ENCODE measurements at regions not wholly inside any gene's neighbourhood (a gene's known extent, or its start where the extent isn't known, plus 50 kb on each side); places are given as distances from the start of the nearest gene placed in this dataset.

DNA sequence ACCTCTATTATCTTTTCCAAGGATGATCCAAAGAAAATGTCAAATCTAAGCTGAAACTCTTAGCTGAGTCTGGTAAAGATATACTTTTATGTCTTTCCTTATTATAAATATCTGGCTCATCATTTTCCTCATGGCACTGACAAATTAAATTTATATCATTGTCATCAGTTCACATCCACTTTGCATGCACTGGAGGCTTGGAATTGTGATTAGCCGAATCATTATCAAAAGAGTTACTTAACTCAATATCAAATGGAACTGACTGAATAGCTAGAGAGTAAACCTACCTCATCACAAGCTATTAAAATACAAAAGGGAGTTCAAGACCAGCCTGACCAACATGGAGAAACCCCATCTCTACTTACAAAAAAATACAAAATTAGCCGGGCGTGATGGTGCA lies 713.9 kb upstream of the MARCKS start:
- Mint-ChIP-seq H3K4me3 (ENCODE audit: unreplicated experiment) (no peak overlapping the region), H3K27ac (ENCODE audit: unreplicated experiment) (no peak overlapping the region), H3K9me3 (ENCODE audit: unreplicated experiment) (peaks cover 5% of the 10 kb centered on the region), H3K27me3 (ENCODE audit: unreplicated experiment) (no peaks in the 10 kb centered on the region), H3K36me3 (ENCODE audit: unreplicated experiment) (peaks cover 2% of the 10 kb centered on the region), H3K4me1 (ENCODE audit: unreplicated experiment) (peaks cover 26% of the 10 kb centered on the region)
- no peak for DNase-seq (ENCODE audit: extremely low spot score, unreplicated experiment)
- TF ChIP-seq, protein P1, sequence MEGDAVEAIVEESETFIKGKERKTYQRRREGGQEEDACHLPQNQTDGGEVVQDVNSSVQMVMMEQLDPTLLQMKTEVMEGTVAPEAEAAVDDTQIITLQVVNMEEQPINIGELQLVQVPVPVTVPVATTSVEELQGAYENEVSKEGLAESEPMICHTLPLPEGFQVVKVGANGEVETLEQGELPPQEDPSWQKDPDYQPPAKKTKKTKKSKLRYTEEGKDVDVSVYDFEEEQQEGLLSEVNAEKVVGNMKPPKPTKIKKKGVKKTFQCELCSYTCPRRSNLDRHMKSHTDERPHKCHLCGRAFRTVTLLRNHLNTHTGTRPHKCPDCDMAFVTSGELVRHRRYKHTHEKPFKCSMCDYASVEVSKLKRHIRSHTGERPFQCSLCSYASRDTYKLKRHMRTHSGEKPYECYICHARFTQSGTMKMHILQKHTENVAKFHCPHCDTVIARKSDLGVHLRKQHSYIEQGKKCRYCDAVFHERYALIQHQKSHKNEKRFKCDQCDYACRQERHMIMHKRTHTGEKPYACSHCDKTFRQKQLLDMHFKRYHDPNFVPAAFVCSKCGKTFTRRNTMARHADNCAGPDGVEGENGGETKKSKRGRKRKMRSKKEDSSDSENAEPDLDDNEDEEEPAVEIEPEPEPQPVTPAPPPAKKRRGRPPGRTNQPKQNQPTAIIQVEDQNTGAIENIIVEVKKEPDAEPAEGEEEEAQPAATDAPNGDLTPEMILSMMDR (IDR thresholded peaks at IDR 0.05) = no peak

DNA sequence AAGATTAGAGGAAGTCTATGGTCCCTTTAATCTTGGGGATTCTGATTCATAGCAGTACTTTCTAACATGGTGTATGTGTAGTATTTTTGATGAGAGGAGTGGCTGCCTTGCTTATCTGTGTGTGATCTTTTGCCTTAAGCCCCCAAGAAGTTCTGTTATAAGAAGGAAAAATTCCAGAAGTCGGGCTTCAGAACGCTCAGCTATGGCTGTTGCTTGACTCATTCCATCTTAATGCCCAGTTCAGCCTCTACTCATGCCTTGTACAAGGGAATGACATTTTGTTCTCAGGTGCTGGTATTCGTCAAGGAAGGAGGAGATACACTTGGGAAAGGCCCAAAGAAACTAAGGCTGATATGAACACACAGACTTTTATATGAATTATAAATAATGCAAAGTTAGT lies 713.0 kb upstream of the MARCKS start:
- no peak overlapping the region for H3K4me3 Mint-ChIP-seq (ENCODE audit: unreplicated experiment)
- TF ChIP-seq, protein P1 (IDR thresholded peaks at IDR 0.05) = no peak
- H3K9me3 Mint-ChIP-seq (ENCODE audit: unreplicated experiment) = peaks cover 5% of the 10 kb centered on the region
- H3K4me1 Mint-ChIP-seq (ENCODE audit: unreplicated experiment) = peaks cover 35% of the 10 kb centered on the region
- H3K27me3 Mint-ChIP-seq (ENCODE audit: unreplicated experiment) = no peaks in the 10 kb centered on the region
- no peak overlapping the region for H3K27ac Mint-ChIP-seq (ENCODE audit: unreplicated experiment)
- peaks cover 2% of the 10 kb centered on the region for H3K36me3 Mint-ChIP-seq (ENCODE audit: unreplicated experiment)
- no peak for DNase-seq (ENCODE audit: extremely low spot score, unreplicated experiment)

DNA sequence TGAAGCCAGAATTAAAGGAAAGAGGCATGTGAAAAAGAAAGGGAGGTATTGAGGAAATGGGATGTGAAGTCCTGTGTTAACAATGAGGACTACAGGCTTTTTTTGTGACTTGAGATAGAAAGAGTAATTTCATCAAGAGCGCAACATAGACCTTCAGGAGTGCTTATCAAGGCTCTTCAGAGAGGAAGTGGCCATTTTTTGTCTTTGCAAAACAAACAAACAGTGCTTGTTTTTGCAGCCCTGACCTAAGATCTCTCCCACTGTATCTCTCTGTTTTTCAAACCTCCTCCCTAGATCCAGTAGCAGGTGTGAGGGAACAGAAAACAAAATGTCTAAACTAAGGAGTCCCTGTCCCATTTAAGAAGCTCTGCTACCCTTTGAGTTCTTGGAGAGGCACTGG lies 710.3 kb upstream of the MARCKS start:
- H3K36me3 Mint-ChIP-seq (ENCODE audit: unreplicated experiment) = peaks cover 19% of the 10 kb centered on the region
- no peaks in the 10 kb centered on the region for H3K27me3 Mint-ChIP-seq (ENCODE audit: unreplicated experiment)
- DNase-seq (ENCODE audit: extremely low spot score, unreplicated experiment) = no peak
- H3K9me3 Mint-ChIP-seq (ENCODE audit: unreplicated experiment) = peaks cover 24% of the 10 kb centered on the region
- H3K4me3 Mint-ChIP-seq (ENCODE audit: unreplicated experiment) = no peak overlapping the region
- no peak overlapping the region for H3K27ac Mint-ChIP-seq (ENCODE audit: unreplicated experiment)
- H3K4me1 Mint-ChIP-seq (ENCODE audit: unreplicated experiment) = peaks cover 37% of the 10 kb centered on the region
- TF ChIP-seq, protein P1 (IDR thresholded peaks at IDR 0.05) = no peak

DNA sequence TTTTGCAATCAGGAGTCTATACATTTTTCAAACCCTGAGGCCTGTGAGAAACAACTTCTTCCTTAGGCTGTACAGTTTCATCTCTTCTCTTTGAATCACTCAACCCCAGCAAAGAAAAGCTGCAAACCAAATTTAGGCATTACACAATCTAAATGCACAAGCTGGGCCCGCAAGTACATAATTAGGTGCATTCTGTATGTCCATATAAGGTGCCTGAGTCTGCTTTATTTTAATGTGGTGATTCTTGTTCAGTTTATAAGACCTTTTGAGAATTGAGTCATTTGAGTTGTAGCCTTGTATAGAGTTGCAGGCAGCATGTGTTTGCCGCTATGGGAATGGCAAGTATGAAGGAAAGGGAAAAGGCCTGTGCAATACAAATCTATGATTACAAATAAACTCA lies 709.6 kb upstream of the MARCKS start:
- no peak overlapping the region for H3K27ac Mint-ChIP-seq (ENCODE audit: unreplicated experiment)
- peaks cover 19% of the 10 kb centered on the region for H3K36me3 Mint-ChIP-seq (ENCODE audit: unreplicated experiment)
- peaks cover 22% of the 10 kb centered on the region for H3K9me3 Mint-ChIP-seq (ENCODE audit: unreplicated experiment)
- H3K4me1 Mint-ChIP-seq (ENCODE audit: unreplicated experiment) = peaks cover 35% of the 10 kb centered on the region
- H3K27me3 Mint-ChIP-seq (ENCODE audit: unreplicated experiment) = no peaks in the 10 kb centered on the region
- no peak overlapping the region for H3K4me3 Mint-ChIP-seq (ENCODE audit: unreplicated experiment)
- TF ChIP-seq, protein P1 (IDR thresholded peaks at IDR 0.05) = no peak
- no peak for DNase-seq (ENCODE audit: extremely low spot score, unreplicated experiment)

DNA sequence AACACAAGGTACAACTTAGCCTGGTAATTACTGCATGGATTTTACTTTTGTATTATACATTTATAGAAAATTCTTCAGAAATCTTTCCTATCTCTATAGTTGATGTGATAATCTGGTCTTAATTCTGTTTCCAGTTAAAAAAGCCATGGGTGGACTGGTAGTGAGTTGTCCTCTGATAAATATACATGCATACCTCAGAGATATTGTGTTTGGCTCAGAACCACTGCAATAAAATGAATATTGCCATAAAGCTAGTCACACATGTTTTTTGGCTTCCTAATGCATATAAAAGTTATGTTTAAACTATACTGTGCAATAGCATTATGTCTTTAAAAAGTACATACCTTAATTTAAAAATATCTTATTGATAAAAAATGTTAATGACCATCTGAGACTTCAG lies 708.6 kb upstream of the MARCKS start:
- peaks cover 26% of the 10 kb centered on the region for H3K9me3 Mint-ChIP-seq (ENCODE audit: unreplicated experiment)
- TF ChIP-seq, protein P1 (IDR thresholded peaks at IDR 0.05) = no peak

More for the DNA sequence above, 708.6 kb upstream of the MARCKS start:
- peaks cover 35% of the 10 kb centered on the region for H3K4me1 Mint-ChIP-seq (ENCODE audit: unreplicated experiment)
- H3K36me3 Mint-ChIP-seq (ENCODE audit: unreplicated experiment) = peaks cover 20% of the 10 kb centered on the region
- no peak for DNase-seq (ENCODE audit: extremely low spot score, unreplicated experiment)
- H3K27me3 Mint-ChIP-seq (ENCODE audit: unreplicated experiment) = no peaks in the 10 kb centered on the region
- H3K27ac Mint-ChIP-seq (ENCODE audit: unreplicated experiment) = no peak overlapping the region
- H3K4me3 Mint-ChIP-seq (ENCODE audit: unreplicated experiment) = no peak overlapping the region

Data from osteocyte (in vitro differentiated cells).